NOMO-1 treated with dmso at 0.1 percent for 144 hours (cell line): ENCODE measurements at regions not wholly inside any gene's neighbourhood (a gene's known extent, or its start where the extent isn't known, plus 50 kb on each side); places are given as distances from the start of the nearest gene placed in this dataset.
"Not testable (repeated sequence)": the region's sequence is repeated elsewhere in the genome, so short reads cannot be mapped to it uniquely, and the experiment has no call there.

Experiments used
- DNase-seq: peaks from one replicate; lab custom pipeline; 2025; ENCODE audit not compliant: unreplicated experiment; lab: John Stamatoyannopoulos, UW

- not testable (repeated sequence) for DNase-seq
These were observed 435.2 kb downstream of the ZNF479 start for GRCh38 chr7:56697058-56697457.

DNA sequence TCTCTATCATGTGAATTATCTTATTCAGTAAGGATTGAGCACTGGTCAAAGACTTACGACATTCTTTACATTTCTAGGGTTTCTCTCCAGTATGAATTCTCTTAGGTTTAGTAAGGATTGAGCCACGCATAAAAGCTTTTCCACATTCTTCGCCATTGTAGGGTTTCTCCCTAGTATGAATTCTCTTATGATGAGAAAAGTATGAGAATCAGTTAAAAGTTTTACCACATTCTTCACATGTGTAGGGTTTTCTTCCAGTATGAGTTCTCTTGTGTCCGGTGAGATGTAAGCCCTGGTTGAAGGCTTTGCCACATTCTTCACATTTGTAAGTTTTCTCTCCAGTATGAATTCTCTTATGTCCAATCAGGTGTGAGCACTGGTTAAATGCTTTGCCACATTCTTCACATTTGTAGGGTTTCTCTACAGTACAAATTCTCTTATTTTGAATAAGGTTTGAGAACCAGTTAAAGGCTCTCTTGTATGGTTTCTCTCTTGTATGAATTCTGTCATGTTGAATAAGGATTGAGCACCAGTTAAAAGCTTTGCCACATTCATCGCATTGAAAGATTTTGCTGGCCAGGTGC is 445.9 kb downstream of the ZNF479 start:
- no peak for DNase-seq

DNA sequence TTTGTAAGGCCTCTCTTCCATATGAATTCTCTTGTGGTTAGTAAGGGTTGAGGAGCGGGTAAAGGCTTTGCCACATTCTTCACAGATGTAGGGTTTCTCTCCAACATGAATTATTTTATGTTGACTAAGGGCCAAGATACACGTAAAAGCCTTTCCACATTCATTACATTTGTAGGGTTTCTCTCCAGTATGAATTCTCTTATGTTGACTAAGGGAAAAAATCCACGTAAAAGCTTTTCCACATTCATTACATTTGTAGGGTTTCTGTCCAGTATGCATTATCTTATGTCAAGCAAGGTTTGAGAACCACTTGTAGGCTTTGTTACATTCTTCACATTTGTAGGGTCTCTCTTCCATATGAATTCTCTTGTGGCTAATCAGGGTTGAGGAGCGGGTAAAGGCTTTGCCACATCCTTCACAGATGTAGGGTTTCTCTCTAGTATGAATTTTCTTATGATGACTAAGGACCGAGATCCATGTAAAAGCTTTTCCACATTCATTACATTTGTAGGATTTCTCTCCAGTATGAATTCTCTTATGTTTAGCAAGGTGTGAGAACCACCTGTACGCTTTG is 493.0 kb downstream of the ZNF479 start:
- no peak for DNase-seq

DNA sequence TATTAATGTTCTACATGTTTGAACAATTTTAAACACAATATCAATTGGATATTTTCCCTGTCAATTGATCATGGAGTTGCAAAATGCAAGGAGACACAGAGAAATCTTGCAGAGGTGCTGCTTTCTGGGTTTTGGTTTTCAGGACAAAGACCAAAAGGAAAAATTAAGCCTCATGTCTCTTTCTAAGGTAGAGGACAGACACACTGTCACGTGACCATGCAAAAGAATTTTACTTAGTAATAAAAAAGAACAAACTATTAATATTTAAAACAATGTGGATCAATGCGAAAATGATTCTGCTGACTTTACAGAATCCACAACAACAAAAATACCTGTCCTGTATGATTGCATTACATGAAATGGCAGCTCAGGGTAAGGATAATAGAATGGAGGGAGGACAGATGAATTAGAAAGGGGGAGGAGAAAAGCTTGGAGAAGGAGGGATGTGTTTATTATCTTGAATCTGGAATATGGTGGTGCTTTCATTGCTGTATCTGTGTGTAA is 493.7 kb upstream of the NUPR2 start:
- no peak for DNase-seq

GRCh38 chr7:56605146-56605545 is 488.9 kb upstream of the NUPR2 start:
- no peak for DNase-seq

DNA sequence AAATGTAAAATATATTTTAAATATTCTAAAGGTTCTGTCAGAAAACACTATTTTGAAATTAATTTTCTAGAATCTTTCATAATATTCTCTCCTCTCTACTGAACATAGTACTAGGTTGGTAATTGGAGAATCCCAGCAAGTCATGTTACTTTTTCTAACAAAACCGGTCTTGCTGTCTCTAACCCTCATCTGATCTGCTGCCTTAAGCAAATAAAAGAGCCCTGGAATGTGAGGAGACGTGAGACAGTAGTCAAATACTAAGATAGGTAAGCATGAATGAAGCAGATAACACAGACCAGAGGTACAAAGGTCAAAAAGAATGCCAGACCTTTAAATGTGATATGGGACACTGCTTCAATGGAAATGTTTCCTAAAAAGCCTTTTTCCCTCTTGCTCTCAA is 462.4 kb upstream of the NUPR2 start:
- no peak for DNase-seq

- DNase-seq, result no peak
These were observed 454.8 kb upstream of the NUPR2 start for GRCh38 chr7:56570968-56571367.

DNA sequence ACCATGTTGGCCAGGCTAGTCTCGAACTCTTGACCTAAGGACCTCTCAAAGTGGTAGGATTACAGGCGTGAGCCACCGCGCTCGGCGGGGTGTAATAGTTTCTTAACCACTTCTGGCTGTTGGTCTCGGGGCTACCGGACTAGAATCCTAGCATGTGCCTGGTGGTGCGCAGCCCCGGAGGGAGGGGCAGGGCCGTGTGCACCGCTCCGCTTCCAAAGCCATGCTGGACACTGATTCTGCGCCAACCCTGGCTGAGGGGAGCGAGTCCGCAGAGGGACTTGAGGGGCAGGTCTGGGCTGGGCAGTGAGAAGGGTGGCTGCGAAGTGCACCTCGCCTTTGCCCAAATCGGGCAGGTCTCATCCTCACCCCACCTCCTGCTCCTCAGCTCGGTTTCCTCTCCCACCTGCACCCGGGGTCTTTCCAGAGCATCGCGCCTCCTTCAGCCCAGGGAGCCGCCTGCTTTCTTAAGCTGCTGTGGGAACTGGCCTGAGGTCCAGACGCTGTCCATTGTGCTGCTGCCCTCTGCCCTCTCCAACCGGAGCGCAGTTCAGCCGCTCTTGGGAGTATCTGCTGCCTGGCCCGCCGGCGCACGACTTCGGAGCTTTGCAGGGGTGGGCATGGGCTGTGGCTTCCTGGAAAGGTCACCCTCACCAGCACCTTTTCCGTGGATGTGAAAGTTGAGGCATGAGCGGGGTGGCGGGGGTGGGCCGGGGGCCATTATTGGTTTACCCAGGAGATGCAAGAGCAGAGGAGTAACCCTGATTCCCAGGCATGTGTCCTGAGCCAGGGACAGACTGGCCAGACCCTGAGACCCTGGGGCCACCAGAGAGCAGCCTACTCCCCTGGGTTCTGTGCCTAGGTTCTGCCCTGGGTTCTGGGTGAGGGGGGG is 422.6 kb upstream of the NUPR2 start:
- DNase-seq, result no peak

DNA sequence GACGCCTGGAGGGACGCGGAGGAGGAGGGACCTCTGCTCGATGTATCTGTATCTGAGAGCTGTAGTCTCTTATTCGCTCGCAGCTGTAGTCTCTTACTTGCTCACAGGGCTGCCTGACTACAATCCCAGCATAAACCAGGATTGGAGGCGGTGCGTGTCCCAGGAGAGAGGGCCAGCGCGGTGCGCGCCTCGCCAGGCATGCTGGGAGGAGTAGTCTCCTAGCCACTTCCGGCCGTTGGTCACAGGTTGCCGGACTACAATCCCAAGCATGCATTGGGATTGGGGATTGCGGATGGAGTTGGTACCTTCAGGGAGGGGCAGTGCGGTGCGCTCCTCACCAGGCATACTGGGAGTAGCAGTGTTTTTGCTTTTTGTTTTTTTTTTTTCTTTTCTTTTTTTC is 421.7 kb upstream of the NUPR2 start:
- DNase-seq, result no peak

GRCh38 chr7:56537477-56537876 is 421.3 kb upstream of the NUPR2 start:
- DNase-seq, result no peak

- no peak for DNase-seq
These were observed 378.9 kb upstream of the NUPR2 start for GRCh38 chr7:56495165-56495564.

GRCh38 chr7:56493704-56494450 is 377.7 kb upstream of the NUPR2 start:
- DNase-seq, result no peak

DNA sequence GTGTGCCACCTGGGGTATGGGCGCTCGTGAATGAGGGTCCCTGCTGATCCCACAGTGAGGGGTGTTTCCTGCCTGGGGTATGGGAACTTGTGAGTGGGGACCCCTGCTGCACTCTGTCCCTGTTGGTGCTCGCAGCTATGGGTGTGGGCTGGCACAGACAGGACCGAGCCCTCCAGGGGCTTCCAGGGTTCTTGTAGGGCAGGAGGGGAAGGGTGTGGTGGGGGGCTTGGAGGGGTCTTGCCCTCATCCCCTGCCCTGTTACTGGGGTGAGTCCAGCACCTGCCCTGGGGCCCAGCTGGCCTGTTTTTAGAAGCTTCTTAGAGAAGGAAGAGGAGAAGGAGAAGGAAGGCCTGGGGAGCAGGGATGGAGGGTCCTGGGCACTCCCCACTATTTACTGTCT is 377.0 kb upstream of the NUPR2 start:
- no peak for DNase-seq

DNA sequence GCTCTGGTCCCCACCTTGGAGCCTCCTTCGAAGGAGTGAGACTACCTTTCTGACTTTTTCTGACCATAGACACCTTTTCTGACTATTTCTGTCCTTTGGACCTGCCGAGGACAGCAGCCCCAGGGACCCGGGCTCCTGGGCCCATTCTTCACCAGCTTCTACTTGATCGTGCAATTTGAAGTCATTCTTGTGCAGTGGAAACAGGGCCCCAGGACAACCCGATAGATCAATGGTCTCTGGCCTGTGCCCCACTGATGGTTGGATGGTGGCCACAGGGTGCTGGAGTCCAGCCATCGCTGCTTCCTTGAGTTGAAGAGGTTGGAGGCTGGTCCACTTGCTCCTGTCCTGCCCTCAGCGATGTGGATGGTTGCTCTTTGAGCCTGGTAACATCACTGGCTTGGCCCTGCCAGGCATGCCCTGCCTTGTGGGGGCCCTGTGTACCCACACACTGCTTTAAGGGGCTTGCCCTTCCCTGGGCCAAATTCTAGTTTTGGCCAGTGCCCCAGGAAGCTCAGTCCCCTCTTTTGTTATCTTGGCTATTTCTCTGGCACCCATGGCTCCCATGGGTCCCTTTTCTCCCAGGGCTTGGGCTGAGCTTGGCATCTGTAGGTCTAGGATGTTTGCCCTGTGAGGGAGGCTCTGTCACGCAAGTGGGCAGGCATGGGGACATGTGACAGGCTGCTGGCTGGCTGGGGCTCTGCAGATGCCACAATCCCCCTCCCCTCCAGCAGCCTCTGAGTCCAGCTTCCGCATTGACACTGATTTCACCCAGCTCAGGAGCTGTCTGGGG is 375.6 kb upstream of the NUPR2 start:
- DNase-seq, result no peak

DNA sequence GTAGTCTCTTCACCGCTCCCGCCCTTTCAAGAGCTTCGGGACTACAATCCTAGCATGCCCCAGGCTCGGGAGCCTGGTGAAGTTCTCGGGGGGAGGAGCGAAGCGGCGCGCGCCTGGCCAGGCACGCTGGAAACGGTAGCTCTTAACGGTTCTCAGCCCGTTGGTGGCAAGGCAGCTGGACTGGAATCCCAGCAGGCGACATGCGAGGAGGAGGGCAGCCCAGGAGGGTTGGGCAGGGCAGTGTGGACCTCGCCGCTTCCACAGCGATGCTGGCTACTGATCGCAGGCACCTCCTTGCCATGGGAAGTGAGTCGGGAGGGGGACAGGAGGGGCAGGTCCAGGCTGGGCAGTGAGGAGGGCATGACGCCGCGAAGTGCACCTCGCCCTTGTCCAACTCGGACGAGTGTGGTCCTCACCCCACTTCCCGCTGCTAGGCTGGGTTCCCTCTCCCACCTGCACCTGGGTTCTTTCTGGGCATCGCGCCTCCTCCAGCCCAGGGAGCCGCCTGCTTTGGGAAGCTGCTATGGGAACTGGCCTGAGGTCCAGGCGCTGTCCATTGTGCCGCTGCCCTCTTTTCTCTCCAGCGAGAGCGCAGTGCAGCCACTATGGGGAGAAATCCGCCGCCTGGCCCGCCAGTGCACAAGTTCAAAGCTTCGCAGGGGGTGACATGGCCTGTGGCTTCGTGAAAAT is 367.8 kb upstream of the NUPR2 start:
- no peak for DNase-seq

DNA sequence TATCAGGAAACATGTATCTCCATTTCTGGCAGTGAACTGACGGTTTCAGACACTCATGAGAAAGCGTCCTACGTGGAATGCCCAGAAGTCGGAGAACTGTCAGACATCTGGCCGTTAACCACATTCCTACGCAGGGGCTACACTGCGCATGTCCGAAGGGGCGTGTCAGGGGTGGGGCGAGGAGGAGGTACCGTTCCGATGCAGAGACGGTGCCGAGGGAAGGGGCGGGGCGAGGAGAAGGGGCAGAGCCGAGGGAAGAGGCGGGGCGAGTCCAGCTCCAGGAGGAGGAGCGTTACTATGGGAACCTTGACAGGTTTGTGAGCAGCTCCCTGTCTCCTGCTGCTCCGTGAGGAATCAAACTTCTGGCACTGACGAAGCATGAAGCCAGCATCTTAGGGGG is 366.9 kb upstream of the NUPR2 start:
- no peak for DNase-seq

- DNase-seq, result no peak
These were observed 363.5 kb upstream of the NUPR2 start for GRCh38 chr7:56479748-56480147.

DNA sequence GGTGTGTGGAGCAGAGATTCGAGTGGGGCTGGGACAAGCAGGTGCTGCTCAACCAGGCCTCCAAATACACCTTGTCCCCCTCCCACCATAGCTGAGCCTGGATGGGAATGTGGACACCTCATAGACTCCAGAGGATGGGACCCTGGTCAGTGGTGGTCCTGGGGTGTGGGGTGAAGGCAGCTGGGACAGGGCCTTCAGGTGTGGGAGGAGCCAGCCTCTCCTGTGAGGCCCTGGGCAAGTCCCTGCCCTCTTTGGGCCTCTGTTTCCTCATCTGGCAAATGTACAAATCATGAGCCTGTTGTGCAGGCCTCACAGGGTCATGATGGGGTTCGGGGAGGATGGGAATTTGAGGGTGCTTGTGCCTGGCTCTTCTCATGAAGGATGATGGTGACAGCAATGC is 362.9 kb upstream of the NUPR2 start:
- no peak for DNase-seq

DNA sequence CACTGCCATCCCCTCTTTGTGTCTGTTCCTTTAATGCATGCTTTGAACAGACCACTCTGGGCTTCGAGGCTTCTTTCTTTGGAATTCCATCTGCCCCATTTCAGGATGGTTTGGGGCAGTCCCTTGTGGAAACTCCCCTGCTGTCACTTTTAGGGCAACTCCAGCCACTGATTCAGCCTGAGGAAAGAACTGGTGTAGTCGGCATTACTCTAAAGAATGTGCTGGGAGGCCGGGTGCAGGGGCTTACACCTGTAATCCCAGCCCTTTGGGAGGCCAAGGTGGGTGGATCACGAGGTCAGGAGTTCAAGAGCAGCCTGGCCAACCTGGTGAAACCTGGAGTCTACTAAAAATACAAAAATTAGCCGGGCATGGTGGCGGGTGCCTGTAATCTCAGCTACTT is 358.1 kb upstream of the NUPR2 start:
- no peak for DNase-seq

DNA sequence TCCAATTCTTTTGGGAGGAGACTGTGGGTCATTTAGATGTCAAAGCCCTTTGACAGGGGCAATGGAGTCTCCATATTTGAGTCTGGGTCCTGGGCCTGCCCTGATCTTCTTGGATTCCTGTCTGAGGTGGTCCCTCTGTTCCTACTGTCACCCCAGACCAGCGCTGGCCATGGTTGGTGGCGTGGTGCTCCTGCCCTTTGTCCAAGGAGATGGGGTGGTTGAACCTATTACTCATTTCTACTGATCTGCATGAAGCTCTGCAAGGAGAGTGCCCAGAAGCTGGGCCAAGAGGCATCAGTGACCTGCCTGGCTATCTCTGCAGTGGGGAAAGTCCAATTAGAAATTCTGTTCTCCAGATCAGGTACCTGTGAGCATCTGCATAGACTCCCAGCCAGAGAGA is 355.6 kb upstream of the NUPR2 start:
- DNase-seq, result no peak
